ENCODE measurements at regions not wholly inside any gene's neighbourhood (a gene's known extent, or its start where the extent isn't known, plus 50 kb on each side); places are given as distances from the start of the nearest gene placed in this dataset.

DNA sequence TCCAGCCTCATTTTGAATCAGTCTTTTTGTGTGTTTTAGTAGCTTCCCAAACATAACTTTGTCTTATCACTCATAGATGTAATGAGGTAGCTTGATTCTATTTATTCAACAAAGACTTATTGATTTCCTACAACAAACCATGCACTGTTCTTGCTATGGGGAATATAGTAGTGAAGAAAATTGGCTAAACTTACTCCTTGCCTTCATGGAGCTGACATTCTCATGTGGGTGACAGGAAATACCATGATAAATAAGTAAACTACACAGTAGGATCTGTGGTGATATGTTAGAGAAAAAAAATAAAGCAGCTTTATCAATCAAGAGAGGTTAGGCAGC is 255.7 kb upstream of the TNC start:
- FAIRE-seq: no peak

DNA sequence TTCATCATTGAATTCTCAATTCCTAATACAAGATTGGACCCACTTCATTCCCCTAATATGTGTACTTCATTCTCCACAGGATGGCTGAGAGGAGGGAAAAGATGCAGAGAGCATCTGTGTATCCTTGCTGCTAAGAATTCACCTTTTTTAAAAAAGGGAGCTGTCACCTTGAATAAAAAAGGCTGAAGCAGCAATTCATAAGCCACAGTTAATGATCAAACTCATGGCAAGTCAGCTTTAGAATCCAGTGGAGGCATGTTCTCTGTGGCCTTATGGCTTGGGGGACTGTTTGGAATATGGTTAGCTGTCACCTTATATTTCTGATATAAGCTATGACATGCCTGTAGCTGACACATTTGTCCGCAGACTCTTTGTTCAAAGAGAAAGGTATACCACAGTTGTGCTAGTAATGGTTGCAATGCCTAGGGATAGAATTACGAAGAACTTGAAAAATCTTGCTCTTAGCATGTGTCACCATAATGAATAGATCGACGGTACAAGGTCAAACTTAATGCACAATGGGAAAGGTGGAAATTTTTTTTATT is 256.8 kb upstream of the TNC start:
- no peak for FAIRE-seq

DNA sequence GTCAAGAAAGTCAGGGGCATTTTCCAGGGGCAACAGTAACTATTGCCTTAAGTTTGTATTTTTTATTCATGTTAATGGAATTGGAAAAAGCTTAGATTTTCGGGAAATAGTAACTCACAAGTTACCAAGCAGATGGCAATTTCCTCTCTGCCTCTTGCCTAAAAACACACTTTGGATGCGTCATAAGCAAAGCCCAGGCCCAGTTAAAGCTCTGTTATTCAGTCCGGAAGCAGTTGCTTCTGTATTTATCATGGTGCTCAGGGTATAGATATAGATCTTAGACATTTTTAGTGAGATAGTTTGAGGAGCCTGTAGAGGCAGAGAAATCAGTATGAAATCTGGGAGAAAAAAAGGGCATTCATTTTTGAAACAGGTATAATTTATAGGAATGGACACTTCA is 260.3 kb upstream of the TNC start:
- no peak for FAIRE-seq

DNA sequence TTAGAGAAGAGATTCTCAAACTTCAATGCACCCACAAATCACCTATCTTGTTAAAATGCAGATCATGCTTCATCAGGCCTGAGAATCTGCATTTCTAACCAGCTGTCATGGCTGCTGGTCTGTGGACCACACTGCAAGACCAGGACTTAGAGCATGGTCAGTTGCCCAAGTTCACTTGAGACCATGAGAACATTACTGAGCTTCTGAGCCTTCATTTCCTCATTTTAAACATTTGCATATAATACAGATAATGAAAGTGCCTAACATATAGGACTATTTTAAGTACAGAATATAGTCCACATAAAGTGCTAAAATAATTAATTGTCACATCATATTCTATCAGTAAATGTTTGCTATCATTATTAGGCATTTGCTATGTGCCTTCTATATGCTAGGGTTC is 260.8 kb upstream of the TNC start:
- no peak for FAIRE-seq

DNA sequence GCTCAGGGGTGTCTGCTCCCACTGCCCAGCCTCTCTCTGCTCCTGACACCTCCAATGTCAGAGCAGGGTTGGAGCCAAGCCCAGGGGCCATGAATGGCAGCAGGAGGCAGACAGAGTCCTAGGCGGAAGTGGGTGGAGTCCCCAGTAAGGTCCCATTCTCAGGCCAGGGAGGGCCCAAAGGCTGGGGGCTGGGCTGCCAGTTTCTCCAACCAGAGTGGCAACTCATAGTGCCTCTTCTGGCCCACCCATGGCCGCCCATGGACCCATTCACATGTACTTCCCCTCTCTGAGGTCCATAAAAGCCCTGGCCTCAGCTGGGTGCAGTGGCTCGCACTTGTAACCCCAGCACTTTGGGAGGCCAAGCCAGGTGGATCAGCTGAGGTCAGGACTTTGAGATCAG is 261.8 kb upstream of the TNC start:
- FAIRE-seq: no peak

DNA sequence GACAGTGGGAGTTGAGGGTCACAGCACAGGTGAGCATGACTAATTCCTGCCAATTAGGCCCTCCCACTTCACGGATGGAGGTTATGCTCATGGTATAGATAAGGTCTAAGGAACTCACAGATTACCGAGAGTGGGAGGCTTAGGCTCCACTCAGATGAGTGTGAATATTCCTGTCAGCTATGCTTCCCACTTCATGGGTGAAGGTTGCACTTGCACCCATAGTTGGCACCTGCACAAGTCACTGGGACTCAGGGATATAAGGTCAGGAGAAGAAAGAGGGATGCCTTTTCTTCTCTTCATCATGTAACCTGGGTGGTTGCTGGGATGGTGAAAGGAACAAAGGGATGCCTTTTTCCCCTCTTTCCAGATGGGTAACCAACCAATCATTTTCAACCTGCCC is 264.9 kb upstream of the TNC start:
- FAIRE-seq: no peak

DNA sequence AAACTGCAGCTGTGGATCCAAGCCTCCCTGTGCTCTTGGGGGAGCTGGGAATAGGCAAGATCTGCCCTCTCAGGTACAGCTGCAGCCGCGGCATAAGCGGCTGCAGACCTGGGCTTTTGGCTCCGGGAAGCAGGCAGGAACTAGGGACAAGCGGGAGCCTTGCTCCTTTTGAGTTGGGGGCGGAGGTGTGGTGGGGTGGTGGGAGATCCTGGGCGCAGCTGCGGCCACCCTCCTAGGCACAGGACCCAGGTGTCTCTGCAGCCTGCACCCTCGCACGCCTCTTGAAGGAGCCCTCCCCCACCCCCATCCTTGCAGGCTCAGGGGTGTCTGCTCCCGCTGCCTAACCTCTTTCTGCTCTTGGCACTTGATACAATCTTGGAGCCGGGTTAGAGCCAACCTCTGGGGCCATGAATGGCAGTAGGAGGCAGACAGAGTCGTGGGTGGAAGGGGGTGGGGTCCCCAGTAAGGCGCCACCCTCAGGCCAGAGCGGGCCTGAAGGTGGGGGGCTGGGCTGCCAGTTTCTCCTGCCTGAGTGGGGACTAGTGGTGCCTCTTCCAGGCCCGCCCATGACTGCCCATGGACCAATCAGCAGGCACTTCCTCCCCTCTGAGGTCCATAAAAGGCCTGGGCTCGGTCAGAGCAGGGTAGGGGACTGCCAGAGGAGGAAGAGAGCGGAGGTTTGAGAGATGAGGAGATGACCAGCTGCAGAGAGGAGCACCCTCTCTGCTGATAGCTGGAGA is 267.6 kb upstream of the TNC start:
- no peak for FAIRE-seq

DNA sequence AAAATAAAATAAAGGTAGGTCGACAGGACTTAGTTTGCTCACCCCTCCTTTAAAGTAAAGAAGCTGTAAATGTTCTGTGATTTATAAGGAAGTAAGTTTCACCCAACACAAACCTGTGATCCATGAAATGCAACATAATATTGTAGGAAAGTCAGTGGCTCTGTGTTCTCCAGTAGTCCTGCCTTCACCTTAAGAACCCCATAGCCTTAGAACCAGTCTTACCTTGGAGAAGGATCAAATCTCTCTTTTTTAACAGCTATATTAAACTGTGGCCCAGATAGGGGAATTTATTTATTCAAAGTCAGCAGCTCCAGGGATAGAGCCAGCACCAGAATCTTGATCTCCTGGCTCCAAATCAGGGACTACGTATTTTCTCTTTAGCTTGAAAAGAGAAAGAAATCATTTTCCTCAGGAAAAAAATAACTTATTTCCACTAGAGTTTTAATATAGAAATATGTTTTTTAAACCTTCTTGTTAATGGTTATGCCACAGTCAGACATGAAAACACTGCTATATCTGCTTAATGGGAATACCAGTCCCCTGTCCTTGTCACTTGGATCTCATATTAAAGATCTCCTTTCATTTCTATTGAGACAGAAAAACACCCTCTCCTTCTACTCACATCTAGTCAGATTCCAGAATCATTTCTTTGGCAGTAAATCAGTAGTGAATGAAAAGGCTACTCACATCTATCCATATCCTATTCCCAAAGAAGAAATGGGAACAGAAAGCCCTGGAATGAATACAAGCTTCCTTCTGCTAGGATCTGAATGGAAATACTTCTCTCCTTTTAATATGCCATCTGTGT is 269.2 kb upstream of the TNC start:
- no peak for FAIRE-seq

DNA sequence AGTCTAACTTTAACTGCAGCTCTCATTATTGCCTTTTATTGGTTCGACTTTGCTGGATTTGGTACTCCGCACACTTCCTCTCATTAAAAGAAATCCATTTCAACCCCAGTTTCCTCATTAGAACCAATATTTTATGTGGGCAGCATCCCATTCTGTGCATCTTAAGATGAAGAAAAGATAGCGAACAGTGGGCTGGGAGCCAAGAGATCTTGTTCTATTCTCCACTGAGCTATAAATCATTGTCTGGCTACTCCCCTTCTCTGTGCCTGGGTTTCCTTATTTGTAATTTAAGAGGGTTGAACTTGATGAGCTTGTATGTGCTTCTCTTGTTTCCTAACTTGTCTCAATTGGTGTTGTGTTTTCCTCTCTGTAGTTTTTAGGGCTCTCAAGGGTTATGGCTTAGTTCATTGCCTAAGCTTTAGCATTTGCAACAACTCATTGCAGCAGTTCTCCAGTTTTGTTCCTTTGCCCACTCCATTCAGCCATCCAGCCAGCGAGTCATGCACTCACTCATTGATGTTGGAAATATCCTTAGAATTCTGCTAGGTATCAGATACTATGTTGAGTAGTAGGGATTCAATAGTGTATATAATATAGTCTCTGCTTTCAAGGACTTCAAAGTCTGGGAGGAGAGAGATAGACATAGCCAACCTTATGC is 273.3 kb upstream of the TNC start:
- no peak for FAIRE-seq

DNA sequence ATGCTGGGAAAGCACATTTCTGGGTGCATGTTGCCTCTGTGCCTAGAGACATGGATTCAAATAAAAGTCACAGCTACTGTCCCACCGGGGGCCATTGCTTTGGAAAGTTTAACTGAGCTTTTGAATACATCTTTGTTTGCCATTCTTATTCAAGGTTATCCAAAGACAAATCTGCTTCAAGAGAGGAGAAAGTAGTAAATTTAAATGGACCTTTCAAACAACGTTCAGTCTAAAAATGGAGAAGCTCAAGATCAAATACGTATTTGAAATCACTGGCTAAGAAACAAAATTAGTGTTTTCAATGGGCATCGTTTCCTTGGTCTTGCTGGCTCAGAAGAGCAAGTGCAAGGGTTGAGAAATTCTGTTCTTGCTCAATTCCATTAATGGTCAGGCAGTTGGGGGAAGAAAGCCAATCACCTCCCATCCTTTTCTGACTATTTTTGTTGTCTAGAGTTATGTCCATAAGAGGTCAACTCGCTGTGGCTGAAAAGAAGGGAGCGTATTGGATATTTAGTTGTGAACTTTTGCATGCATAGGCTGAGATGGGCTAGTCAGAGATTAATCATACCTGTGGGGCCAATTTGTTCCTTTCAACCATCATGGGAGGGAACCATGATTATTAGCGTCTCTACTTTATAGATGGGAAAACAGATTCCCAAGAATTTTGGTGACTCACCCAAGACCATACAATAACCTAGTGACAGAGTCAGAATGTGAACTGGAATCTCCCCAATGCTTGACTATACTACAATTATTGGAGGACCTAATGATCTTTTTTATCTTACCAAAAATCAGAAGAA is 276.2 kb upstream of the TNC start:
- no peak for FAIRE-seq

DNA sequence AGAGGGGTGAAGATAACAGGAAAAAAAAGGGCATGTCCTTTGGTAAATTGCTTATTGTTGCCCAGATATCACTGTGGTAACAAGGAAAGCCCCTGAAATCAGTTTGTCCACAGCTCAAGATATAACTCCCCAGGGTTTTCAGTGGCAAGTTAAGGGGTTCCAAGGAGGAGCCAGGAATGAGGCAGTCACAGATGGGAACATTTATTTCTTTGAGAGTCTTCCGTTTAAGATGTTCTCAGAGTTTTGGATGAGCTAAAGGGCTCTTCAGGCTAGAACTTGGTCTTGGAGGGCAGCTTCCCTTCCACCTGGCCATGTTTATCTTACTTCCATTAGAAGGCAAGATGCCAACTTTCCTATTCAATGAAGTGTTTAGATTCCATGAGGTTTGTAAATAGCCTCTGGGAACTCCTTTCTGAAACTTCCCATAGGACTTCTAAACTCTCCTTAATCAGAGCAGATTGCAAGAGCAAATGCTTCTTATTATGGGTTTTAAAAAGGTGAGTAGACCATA is 277.6 kb upstream of the TNC start:
- no peak for FAIRE-seq

DNA sequence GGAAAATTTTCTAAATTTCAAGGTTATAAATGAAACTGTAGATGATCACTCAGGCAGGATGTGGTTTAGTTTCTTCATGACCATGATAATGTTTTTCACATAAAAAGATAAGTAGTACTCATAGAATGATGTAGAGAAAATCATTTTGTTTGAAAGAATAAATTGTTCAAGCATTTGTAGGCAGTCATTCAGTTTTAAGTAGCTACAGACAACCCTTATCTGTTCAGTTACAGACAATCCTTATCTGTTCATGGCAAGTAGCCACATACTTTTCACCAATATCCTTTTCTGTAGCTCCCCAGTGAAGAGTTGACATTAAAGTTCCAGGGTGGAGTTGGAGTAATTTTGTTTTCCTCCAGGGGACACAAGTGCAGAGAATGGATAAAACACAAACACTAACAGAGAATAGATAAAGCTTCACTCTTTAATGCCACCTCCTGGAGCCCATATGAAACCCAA is 278.1 kb upstream of the TNC start:
- no peak for FAIRE-seq

DNA sequence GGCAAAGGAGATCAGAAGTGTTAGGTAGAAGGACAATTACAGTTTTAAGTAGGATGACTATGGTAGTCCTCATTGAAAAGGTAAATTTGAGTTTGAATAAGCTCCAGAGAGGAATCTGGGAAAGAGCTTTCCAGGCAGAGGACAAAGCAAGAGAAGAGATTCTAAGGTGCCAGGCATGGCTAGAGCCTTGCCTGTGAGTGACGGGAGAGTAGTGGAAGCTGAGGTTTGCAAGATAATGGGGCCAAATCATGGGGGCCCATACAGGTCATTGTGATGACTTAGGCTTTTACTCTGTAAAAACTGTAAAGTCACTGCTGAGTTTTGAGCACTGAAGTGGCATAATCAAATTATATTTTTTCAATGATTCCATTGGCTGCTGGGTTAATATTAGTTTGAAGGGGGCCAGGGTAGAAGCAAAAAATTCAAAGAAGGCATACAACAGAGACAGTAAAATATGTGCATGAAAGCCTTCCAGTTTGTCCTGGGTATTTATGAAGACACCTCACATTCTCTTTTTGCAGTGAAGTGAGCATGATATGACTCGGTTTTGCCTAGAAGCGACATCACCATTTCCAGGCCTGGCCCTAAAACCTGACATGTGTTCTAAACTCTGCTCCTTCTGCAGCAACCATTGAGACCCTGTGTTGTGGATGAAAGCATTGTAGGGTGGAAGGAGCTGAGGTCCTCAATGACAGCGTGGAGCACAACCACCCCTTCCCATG is 279.8 kb upstream of the TNC start:
- no peak for FAIRE-seq

DNA sequence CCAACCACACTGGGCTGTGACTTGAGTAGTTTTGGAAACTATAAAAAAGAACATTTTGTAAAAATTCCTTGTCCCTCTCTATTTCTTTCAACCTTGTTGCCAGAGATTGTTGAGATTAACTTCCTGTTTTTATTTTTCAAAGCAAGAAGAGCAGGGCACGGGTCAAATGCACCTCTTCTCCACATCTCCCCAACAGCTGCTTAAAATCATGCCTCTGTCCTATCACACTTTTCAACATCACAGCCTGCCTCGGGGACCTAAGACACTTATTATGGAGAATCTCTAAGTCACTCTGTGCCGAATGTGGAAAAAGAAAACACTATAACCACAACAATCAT is 280.3 kb upstream of the TNC start:
- no peak for FAIRE-seq

DNA sequence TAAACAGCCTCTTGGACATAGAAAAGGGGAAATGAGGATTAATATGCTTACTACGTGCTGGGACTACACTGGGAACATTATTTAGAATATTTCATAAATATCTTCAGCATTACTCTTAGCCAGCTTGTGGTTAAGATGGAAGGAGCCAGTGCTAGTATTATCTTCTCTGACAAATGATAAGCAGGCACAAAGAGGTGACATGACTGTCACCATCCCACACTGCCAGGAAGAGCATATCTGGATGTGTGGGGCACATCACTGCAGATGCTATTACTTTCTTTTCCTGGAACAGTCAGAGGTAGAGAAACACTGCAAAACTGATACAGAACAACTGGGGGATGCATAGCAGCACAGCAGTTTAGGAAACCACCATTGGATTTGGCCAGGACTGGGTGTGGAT is 281.0 kb upstream of the TNC start:
- FAIRE-seq: no peak

DNA sequence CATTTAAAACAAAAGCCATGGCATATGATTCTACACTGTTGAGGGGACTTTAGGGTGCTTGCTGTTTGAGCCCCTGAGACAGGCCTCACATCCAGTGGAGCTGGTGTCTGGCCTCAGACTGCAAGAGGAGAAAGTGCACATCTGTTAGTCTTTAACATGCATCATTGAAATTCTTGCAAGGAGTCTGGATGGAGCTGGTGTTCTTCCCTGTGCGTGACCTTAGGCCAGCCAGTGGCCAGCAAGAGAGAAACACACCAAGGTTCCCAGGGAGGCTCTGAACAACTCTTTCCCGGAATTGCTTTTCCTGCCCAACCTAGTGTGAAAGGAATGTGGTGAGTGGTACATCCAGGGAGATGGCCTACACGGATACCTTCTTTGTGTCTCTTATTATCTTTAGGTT is 282.8 kb upstream of the TNC start:
- no peak for FAIRE-seq

DNA sequence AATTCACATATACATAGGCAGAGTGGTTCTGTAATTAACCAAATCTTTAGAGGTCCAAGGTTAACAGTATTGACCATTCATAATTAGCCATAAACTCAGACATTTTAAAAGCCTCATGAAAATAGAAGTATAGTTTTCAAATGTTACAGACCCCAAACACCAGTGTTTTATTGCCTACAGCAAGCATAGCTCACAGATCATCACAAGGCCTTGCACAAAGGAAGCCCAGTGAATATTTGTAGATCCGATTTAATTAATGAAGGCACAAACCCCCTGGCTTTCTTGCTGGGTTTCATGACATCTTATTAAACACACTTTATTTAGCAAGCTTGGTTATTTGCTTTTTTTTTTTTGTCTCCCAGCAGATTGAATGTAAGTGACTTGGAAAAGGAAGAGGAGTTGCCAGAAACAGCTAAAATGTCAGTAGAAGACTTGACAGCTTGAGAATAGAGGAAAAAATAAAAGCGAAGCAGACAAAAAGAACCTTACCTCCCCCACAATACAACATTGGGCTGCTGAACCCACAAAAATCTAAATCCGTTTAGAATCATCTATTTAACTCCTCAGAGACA is 283.9 kb upstream of the TNC start:
- FAIRE-seq: no peak

DNA sequence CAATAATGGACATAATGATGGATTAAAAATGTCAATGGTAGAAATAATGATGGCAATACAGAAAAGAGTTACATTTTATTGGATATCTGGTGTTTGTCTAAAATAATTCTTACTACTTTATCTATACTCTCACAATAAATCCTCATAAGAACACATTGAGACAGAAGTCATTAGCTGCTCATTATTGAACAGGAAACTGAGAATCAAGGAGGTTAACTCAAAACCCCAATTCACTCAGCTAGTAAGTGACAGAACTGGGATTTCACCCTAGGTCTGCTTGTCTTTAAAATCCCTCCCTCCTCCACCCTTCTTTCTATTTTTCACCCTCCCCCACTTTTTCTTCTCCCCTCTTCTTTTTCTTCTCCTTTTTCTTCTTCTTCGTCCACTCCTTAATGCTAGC is 285.8 kb upstream of the TNC start:
- FAIRE-seq: no peak

DNA sequence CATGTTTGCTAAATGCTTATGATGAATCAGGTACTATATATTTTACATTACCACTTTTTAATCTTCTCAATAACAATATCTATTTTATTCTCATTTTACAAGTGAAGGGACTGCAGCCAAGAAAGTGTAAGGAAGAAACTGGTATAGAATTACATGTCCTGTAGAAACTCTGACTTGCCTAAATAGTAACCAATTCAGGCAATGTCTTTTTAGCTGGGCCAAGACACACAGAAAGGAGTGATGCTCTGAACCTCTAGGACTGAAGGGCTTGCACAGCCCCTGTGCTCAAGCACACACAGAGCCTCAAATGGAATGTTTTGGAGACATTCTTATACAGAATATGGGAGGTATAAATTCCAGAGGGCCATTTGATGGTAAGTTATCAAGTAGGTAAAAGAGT is 286.4 kb upstream of the TNC start:
- no peak for FAIRE-seq

DNA sequence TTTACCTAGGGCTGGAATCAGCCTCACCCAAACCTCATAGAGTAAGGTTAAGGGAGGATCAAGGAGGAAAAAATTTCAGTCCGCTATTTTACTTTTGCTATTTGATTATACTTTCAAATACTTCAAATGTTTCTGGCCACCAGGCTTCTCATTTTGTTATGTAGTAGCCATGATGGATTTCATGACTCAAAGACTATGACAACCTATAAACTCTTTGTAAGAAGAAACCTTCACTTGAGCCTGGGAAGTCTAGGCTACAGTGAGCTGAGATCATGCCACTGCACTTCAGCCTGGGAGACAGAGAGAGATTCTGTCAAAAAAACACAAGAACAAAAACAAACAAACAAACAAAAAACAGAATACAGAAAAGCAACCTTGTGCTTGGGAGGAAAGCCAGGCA is 293.6 kb upstream of the TNC start:
- FAIRE-seq: no peak

DNA sequence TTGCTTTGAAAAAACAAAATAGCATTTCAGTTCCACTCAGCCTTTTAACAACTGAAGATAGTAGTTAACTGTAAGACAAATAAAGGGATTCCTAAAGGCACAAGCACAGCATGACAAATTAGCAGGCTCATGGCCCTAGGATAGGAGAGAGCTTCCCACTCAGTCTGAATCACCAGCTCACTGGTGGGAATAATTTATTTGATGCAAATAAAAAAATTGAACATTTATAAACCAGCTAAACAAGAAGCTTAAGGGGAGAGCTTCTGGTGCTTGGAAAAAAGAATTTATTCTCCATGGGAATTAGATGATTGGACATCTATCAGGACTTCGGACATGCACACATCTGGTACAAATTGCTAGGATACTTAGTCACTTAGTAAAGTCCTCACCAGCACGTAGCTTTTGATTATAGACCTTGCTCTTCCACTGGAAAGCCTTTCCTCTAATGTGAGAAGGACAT is 294.1 kb upstream of the TNC start:
- no peak for FAIRE-seq

DNA sequence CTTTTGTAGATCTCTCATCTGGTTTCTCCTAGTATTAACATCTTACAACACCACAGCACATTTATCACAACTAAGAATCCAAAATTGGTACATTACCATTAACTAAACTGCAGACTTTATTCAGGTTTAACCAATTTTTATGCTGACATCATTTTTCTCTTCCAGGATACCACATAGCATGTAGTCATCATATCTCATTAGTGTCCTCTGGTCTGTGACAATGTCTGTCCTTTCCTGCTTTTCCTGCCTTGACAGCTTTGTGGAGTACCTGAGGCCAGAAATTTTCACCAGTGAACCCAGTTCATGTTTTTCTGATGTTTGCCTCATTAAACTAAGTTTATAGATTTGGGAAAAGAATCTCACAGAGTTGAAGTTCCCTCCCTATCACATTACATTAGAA is 294.7 kb upstream of the TNC start:
- no peak for FAIRE-seq
